CD14-positive monocyte (primary cell): ENCODE measurements at regions not wholly inside any gene's neighbourhood (a gene's known extent, or its start where the extent isn't known, plus 50 kb on each side); places are given as distances from the start of the nearest gene placed in this dataset.

Experiments
- DNase-seq, 3 donors: peaks; one replicate each; pipeline ENCODE4 v3.0.0-alpha.2; 2011 to 2022
- H2AFZ ChIP-seq: 2 replicates; pipeline ENCODE4 v1.6.0; 2012; ENCODE audit warnings: mild to moderate bottlenecking, low read depth, low read length, inconsistent platforms; ENCODE audit not compliant: insufficient read depth, poor library complexity, severe bottlenecking
- H3K27ac ChIP-seq, 2 donors: 1 replicate in 1 of 2; 2 replicates in 1 of 2; pipeline ENCODE4 v1.5.1; 2012 to 2013; ENCODE audit warnings: low read length in 2 of 2, control low read depth in 1 of 2, inconsistent platforms in 1 of 2, low read depth in 1 of 2, mild to moderate bottlenecking in 1 of 2
- H3K27me3 ChIP-seq, 2 donors: one replicate each; pipeline versions ENCODE4 v1.6.0 to v1.6.1; 2011 to 2013; ENCODE audit warnings: low read length in 2 of 2; ENCODE audit not compliant: control insufficient read depth in 2 of 2, insufficient read depth in 2 of 2
- H3K36me3 ChIP-seq, 2 donors: replicated peaks in 1 of 2; 1 replicate in 1 of 2; 2 replicates in 1 of 2; pipeline versions ENCODE4 v1.5.1 to v1.6.1; 2012 to 2013; ENCODE audit warnings: low read length in 2 of 2, control low read depth in 1 of 2, inconsistent platforms in 1 of 2, mild to moderate bottlenecking in 1 of 2; ENCODE audit not compliant: insufficient read depth in 2 of 2, control insufficient read depth in 1 of 2
- H3K4me1 ChIP-seq, 2 donors: 1 replicate in 1 of 2; 2 replicates in 1 of 2; pipeline versions ENCODE4 v1.5.1 to v1.6.1; 2012 to 2013; ENCODE audit warnings: low read length in 2 of 2, control low read depth in 1 of 2, inconsistent platforms in 1 of 2, mild to moderate bottlenecking in 1 of 2, moderate library complexity in 1 of 2; ENCODE audit not compliant: insufficient read depth in 2 of 2, control insufficient read depth in 1 of 2
- H3K4me2 ChIP-seq: replicated peaks from 2 replicates; pipeline ENCODE3; 2012; ENCODE audit warnings: low read length, moderate library complexity, mild to moderate bottlenecking; ENCODE audit not compliant: poor library complexity, severe bottlenecking; ENCODE audit errors: extremely low read depth
- H3K4me3 ChIP-seq, 3 experiments: fragments of 200-600 bp in 1 of 3; sonication (generic) in 1 of 3; replicated peaks in 1 of 3; 1 replicate in 2 of 3; 2 replicates in 1 of 3; pipeline ENCODE4 v1.5.1; 2011 to 2013; ENCODE audit warnings: low read length in 3 of 3, mild to moderate bottlenecking in 3 of 3, control low read depth in 2 of 3, low read depth in 2 of 3, inconsistent platforms in 1 of 3, moderate library complexity in 1 of 3
- H3K79me2 ChIP-seq: 2 replicates; pipeline ENCODE4 v1.6.0; 2012; ENCODE audit warnings: mild to moderate bottlenecking, control low read depth, inconsistent platforms, low read length, moderate library complexity; ENCODE audit not compliant: insufficient read depth
- H3K9ac ChIP-seq: 2 replicates; pipeline ENCODE4 v1.6.0; 2017; ENCODE audit warnings: low read length, mild to moderate bottlenecking; ENCODE audit not compliant: insufficient read depth, poor library complexity, severe bottlenecking
- H3K9me3 ChIP-seq, 2 donors: replicated peaks in 1 of 2; 1 replicate in 1 of 2; 2 replicates in 1 of 2; pipeline versions ENCODE4 v1.5.1 to v1.6.1; 2012 to 2013; ENCODE audit warnings: low read length in 2 of 2, control low read depth in 1 of 2; ENCODE audit not compliant: control insufficient read depth in 1 of 2, insufficient read depth in 1 of 2
- H4K20me1 ChIP-seq: 2 replicates; pipeline ENCODE4 v1.6.0; 2012; ENCODE audit warnings: mild to moderate bottlenecking, low read length, control low read depth, moderate library complexity; ENCODE audit not compliant: insufficient read depth
- H3K27ac Mint-ChIP-seq, 7 donors: one replicate each; pipeline ENCODE4 v1.8.0; 2020; ENCODE audit warnings: mild to moderate bottlenecking in 7 of 7, mixed read lengths in 7 of 7, moderate library complexity in 6 of 7, inconsistent platforms in 2 of 7
- H3K27me3 Mint-ChIP-seq, 3 donors: one replicate each; pipeline ENCODE4 v1.8.0; 2021 to 2022; ENCODE audit warnings: low read depth in 3 of 3, mild to moderate bottlenecking in 3 of 3, mixed read lengths in 3 of 3, moderate library complexity in 3 of 3, inconsistent platforms in 1 of 3
- H3K36me3 Mint-ChIP-seq, 2 donors: one replicate each; pipeline ENCODE4 v1.8.0; 2020; ENCODE audit warnings: mixed read lengths in 2 of 2, inconsistent platforms in 1 of 2, mild to moderate bottlenecking in 1 of 2
- H3K4me1 Mint-ChIP-seq: one replicate; pipeline ENCODE4 v1.8.0; 2020; ENCODE audit warnings: mild to moderate bottlenecking, mixed read lengths
- H3K4me3 Mint-ChIP-seq, 2 donors: one replicate each; pipeline ENCODE4 v1.8.0; 2020; ENCODE audit warnings: mild to moderate bottlenecking in 2 of 2, mixed read lengths in 2 of 2, moderate library complexity in 1 of 2
- H3K9me3 Mint-ChIP-seq, 7 donors: one replicate each; pipeline ENCODE4 v1.8.0; 2020 to 2022; ENCODE audit warnings: mixed read lengths in 7 of 7, mild to moderate bottlenecking in 6 of 7, moderate library complexity in 6 of 7, inconsistent platforms in 2 of 7
- WGBS: methylation state at CpG from one replicate; pipeline ENCODE4 v1.1.5; 2013; ENCODE audit warnings: missing lambda C conversion rate; ENCODE audit not compliant: insufficient coverage; 5-methylcytosine and 5-hydroxymethylcytosine counted together
- intact Hi-C, 2 donors: fragments of 100-400 bp; cut with micrococcal nuclease; formaldehyde crosslinking; loops; one replicate each; pipeline versions ENCODE4 v1.15.0 to v1.15.1; 2023
- TF ChIP-seq, protein P1 (sequence below): fragments of 200-600 bp; IDR thresholded peaks from one replicate; pipeline ENCODE4 v1.8.0; 2022; ENCODE audit warnings: antibody characterized with exemption, mild to moderate bottlenecking

DNA sequence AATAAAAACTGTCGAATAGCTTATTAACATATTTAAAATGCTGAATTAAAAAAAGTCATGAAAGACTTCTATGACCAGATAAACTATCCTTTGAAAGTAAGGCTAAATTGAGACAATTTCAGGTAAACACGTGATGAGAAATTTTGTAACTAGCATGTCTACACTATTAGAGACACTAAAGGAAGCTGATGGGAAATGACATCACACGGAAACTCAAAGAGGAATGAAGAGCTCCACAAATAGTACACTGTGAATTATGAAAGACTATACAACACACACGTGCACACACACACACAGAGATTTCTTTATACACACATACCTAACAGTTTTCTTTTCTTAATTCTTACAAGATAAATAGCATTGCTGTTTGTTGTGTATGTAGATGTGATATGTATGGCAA lies 70.9 kb upstream of the PLA2G4A start:
- no CpG with 5 or more reads among the region's 4 CpGs for WGBS
- peaks cover 3% of the 10 kb centered on the region for H3K4me1 Mint-ChIP-seq
- H3K4me1 ChIP-seq = no peaks in the 10 kb centered on the region
- no peaks in the 10 kb centered on the region for H3K27me3 ChIP-seq
- no peak overlapping the region for H3K9ac ChIP-seq
- no peak overlapping the region for H3K4me3 Mint-ChIP-seq
- H4K20me1 ChIP-seq = no peaks in the 10 kb centered on the region
- peaks cover 0 to 3% (median 0%) of the 10 kb centered on the region in 7 donors for H3K9me3 Mint-ChIP-seq
- intact Hi-C loops = no loop called here
- no peaks in the 10 kb centered on the region for H3K36me3 Mint-ChIP-seq
- no peak overlapping the region for H2AFZ ChIP-seq
- H3K27ac ChIP-seq = no peak overlapping the region
- H3K27me3 Mint-ChIP-seq = no peaks in the 10 kb centered on the region
- DNase-seq = peak in 1 of 3 donors; percentile 16
- TF ChIP-seq, protein P1, sequence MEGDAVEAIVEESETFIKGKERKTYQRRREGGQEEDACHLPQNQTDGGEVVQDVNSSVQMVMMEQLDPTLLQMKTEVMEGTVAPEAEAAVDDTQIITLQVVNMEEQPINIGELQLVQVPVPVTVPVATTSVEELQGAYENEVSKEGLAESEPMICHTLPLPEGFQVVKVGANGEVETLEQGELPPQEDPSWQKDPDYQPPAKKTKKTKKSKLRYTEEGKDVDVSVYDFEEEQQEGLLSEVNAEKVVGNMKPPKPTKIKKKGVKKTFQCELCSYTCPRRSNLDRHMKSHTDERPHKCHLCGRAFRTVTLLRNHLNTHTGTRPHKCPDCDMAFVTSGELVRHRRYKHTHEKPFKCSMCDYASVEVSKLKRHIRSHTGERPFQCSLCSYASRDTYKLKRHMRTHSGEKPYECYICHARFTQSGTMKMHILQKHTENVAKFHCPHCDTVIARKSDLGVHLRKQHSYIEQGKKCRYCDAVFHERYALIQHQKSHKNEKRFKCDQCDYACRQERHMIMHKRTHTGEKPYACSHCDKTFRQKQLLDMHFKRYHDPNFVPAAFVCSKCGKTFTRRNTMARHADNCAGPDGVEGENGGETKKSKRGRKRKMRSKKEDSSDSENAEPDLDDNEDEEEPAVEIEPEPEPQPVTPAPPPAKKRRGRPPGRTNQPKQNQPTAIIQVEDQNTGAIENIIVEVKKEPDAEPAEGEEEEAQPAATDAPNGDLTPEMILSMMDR = no peak
- H3K27ac Mint-ChIP-seq = no peak overlapping the region
- H3K36me3 ChIP-seq = no peaks in the 10 kb centered on the region
- no peaks in the 10 kb centered on the region for H3K79me2 ChIP-seq
- H3K4me2 ChIP-seq = no peak overlapping the region
- no peak overlapping the region for H3K4me3 ChIP-seq
- no peaks in the 10 kb centered on the region for H3K9me3 ChIP-seq

DNA sequence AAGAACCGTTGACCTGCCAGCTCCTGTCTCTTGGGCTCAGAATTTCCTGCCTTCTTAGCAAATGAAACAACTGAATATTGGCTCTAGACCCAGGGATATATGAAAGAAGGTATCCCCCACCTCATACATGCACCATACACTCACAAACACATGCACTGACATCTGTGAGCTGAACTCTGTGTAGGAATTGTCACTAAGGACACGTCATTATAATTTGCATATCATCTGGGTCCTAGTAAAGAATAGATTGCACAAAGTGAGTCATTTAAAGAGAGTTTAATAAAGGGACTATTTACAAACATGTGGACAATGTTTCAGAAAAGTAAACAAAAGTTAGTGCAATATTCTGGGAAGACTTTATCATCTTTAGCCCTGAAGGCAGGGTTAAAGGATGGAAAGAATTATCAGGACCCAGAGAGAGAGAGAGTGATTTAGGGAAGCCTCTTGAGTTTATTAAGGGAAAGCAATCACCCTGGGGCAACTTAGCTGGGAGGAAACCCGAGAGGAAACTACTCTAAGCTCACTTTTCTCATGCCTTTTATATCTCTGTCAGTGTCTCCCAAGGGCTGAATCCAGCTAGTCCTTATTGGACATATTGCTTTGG lies 74.1 kb upstream of the PLA2G4A start:
- H3K9ac ChIP-seq = no peak overlapping the region
- no peaks in the 10 kb centered on the region for H3K27me3 ChIP-seq
- Mint-ChIP-seq H3K4me3 (no peak overlapping the region), H3K36me3 (no peaks in the 10 kb centered on the region), H3K4me1 (peaks cover 3% of the 10 kb centered on the region), H3K27me3 (no peaks in the 10 kb centered on the region), H3K27ac (peak overlapping the region in 1 of 7 donors; percentile 22), H3K9me3 (peaks cover 0 to 2% (median 0%) of the 10 kb centered on the region in 7 donors)
- H3K27ac ChIP-seq = no peak overlapping the region
- no peaks in the 10 kb centered on the region for H3K36me3 ChIP-seq
- intact Hi-C loops = no loop called here
- WGBS = no CpG with 5 or more reads among the region's 3 CpGs
- H3K79me2 ChIP-seq = no peaks in the 10 kb centered on the region
- DNase-seq = no peak
- no peak overlapping the region for H3K4me3 ChIP-seq
- H2AFZ ChIP-seq = no peak overlapping the region
- H3K4me2 ChIP-seq = no peak overlapping the region
- H3K4me1 ChIP-seq = no peaks in the 10 kb centered on the region
- TF ChIP-seq, protein P1 = no peak
- no peaks in the 10 kb centered on the region for H3K9me3 ChIP-seq
- no peaks in the 10 kb centered on the region for H4K20me1 ChIP-seq
